Naive thymus-derived CD8-positive, alpha-beta T cell (primary cell): ENCODE measurements at regions not wholly inside any gene's neighbourhood (a gene's known extent, or its start where the extent isn't known, plus 50 kb on each side); places are given as distances from the start of the nearest gene placed in this dataset.
"Not testable (repeated sequence)": the region's sequence is repeated elsewhere in the genome, so short reads cannot be mapped to it uniquely, and the experiment has no call there.

Experiments
- ATAC-seq, 2 donors: fragments of 150-1000 bp; cut with Tn5 transposase in 1 of 2; sonication (Bioruptor Pico), chemical (Tn5 transposase) in 1 of 2; 1 replicate in 1 of 2; 2 replicates in 1 of 2; pipeline ENCODE4 v1.10.0; 2021; ENCODE audit warnings: mild to moderate bottlenecking in 2 of 2, moderate library complexity in 2 of 2
- POLR2A ChIA-PET: fragments of 350-600 bp; sonication (Branson Sonifier 250); formaldehyde crosslinking; loops from one replicate; lab custom pipeline; 2021; ENCODE audit warnings: antibody characterized with exemption; lab: Charles Lee
- DNase-seq, 10 donors: peaks; one replicate each; pipeline versions ENCODE4 v3.0.0 to v3.0.0-alpha.2; 2020 to 2022
- H3K27ac Mint-ChIP-seq, 10 donors: one replicate each; pipeline ENCODE4 v1.8.0; 2020 to 2022; ENCODE audit warnings: mild to moderate bottlenecking in 10 of 10, mixed read lengths in 10 of 10, moderate library complexity in 4 of 10, inconsistent platforms in 1 of 10
- H3K27me3 Mint-ChIP-seq, 5 donors: one replicate each; pipeline ENCODE4 v1.8.0; 2021 to 2022; ENCODE audit warnings: mixed read lengths in 5 of 5
- H3K36me3 Mint-ChIP-seq, 3 donors: one replicate each; pipeline ENCODE4 v1.8.0; 2020 to 2022; ENCODE audit warnings: mixed read lengths in 3 of 3, mild to moderate bottlenecking in 2 of 3, inconsistent platforms in 1 of 3
- H3K4me1 Mint-ChIP-seq, 4 donors: one replicate each; pipeline ENCODE4 v1.8.0; 2021 to 2022; ENCODE audit warnings: mixed read lengths in 4 of 4
- H3K4me3 Mint-ChIP-seq, 10 donors: one replicate each; pipeline ENCODE4 v1.8.0; 2020 to 2022; ENCODE audit warnings: mild to moderate bottlenecking in 10 of 10, mixed read lengths in 10 of 10, moderate library complexity in 6 of 10, inconsistent platforms in 1 of 10
- H3K9me3 Mint-ChIP-seq, 9 donors: one replicate each; pipeline ENCODE4 v1.8.0; 2020 to 2022; ENCODE audit warnings: mixed read lengths in 9 of 9, mild to moderate bottlenecking in 3 of 9, inconsistent platforms in 1 of 9, moderate library complexity in 1 of 9

GRCh38 chrX:88828011-88828410, 81.0 kb downstream of the CPXCR1 start:
- no peaks in the 10 kb centered on the region for H3K4me1 Mint-ChIP-seq
- H3K9me3 Mint-ChIP-seq, result peaks cover 0 to 6% (median 0%) of the 10 kb centered on the region in 9 donors
- POLR2A ChIA-PET, result no interaction called here
- H3K36me3 Mint-ChIP-seq, result no peaks in the 10 kb centered on the region
- H3K27me3 Mint-ChIP-seq, result no peaks in the 10 kb centered on the region
- ATAC-seq, result no peak
- H3K4me3 Mint-ChIP-seq, result no peak overlapping the region
- H3K27ac Mint-ChIP-seq, result no peak overlapping the region
- no peak for DNase-seq

- Mint-ChIP-seq H3K36me3 (no peaks in the 10 kb centered on the region), H3K4me3 (no peak overlapping the region), H3K27ac (no peak overlapping the region), H3K4me1 (no peaks in the 10 kb centered on the region), H3K27me3 (no peaks in the 10 kb centered on the region), H3K9me3 (peaks cover 0 to 6% (median 0%) of the 10 kb centered on the region in 9 donors)
- ATAC-seq, result no peak
- POLR2A ChIA-PET, result no interaction called here
- DNase-seq, result no peak
Measured at GRCh38 chrX:88830111-88830510, 83.1 kb downstream of the CPXCR1 start.

DNA sequence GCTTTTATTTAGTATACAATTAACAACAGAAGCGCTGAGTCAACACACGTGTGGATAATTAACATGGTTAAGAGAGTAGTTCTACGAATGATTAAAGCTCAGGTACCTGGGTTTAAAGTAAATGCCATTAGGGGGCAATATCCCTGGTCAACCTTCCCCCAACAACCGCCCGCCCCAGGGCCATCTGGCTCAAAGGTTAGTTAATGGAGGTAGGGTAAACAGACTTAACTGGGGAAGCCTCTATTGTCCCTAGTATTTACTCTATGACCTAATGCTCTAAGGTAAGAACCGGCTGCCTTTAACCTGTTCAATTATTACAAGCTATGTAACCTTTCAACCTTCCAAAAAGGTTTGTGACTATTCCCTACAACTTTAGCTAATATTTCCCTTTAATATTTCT, 90.7 kb downstream of the CPXCR1 start:
- peaks cover 0 to 10% (median 2%) of the 10 kb centered on the region in 9 donors for H3K9me3 Mint-ChIP-seq
- H3K4me1 Mint-ChIP-seq, DNase-seq, ATAC-seq, H3K27ac Mint-ChIP-seq, H3K36me3 Mint-ChIP-seq, POLR2A ChIA-PET, H3K4me3 Mint-ChIP-seq, H3K27me3 Mint-ChIP-seq: not testable (repeated sequence)

DNA sequence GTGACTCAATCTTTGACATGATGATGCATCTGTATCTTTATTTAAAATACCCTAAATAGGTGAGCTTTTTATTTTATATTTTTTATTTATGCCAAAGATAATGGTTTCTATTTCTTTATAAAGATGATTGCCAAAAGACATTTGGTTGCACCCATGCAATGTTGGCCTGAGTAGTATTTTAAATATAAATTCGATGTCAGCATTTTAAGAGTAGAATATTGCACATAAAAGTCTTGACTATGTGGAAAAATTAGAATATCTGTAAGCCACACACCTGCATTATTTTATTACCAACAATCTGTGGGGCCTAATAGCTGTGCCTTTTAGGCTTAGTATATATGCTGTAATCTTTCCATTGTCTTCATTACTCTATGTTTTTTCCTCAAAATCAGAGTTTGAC, 91.4 kb downstream of the CPXCR1 start:
- ATAC-seq, result no peak

DNA sequence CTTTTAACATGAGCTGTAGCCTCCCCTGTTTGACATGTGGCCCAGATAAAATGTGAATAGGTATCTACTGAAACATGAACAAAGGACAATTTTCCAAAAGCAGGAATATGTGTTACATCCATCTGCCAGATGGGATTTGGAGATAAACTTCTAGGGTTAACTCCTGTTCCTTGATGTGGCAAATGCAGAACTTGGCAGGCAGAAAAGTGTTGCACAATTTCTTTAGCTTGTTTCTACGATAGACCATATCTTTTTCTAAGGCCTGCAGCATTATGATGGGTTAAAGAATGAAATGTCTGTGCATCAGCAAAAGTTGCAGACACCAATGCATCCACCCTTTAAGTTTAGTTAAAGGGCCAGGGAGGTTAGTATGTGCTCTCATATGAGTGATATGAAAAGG, 96.8 kb downstream of the CPXCR1 start:
- H3K4me3 Mint-ChIP-seq, result not testable (repeated sequence)

More for the DNA sequence above, 91.4 kb downstream of the CPXCR1 start:
- no peaks in the 10 kb centered on the region for H3K4me1 Mint-ChIP-seq
- POLR2A ChIA-PET, result no interaction called here
- no peak for DNase-seq
- H3K27me3 Mint-ChIP-seq, result peaks cover 0 to 1% (median 0%) of the 10 kb centered on the region in 5 donors
- no peak overlapping the region for H3K4me3 Mint-ChIP-seq
- no peak overlapping the region for H3K27ac Mint-ChIP-seq
- peaks cover 0 to 16% (median 2%) of the 10 kb centered on the region in 9 donors for H3K9me3 Mint-ChIP-seq
- H3K36me3 Mint-ChIP-seq, result no peaks in the 10 kb centered on the region

GRCh38 chrX:88853925-88854324, 106.9 kb downstream of the CPXCR1 start:
- POLR2A ChIA-PET, result no interaction called here
- ATAC-seq, result no peak
- Mint-ChIP-seq H3K4me1 (no peaks in the 10 kb centered on the region), H3K36me3 (peaks cover 0 to 6% (median 0%) of the 10 kb centered on the region in 3 donors), H3K27me3 (no peaks in the 10 kb centered on the region), H3K4me3 (no peak overlapping the region), H3K27ac (no peak overlapping the region), H3K9me3 (peaks cover 0 to 21% (median 7%) of the 10 kb centered on the region in 9 donors)
- DNase-seq, result no peak

More for the DNA sequence above, 96.8 kb downstream of the CPXCR1 start:
- H3K4me1 Mint-ChIP-seq, H3K36me3 Mint-ChIP-seq, H3K27ac Mint-ChIP-seq, ATAC-seq, H3K27me3 Mint-ChIP-seq, POLR2A ChIA-PET, DNase-seq: not testable (repeated sequence)
- peaks cover 0 to 24% (median 2%) of the 10 kb centered on the region in 9 donors for H3K9me3 Mint-ChIP-seq

- Mint-ChIP-seq H3K4me3 (no peak overlapping the region), H3K9me3 (peaks cover 0 to 9% (median 0%) of the 10 kb centered on the region in 9 donors), H3K27ac (no peak overlapping the region), H3K27me3 (no peaks in the 10 kb centered on the region), H3K36me3 (no peaks in the 10 kb centered on the region), H3K4me1 (no peaks in the 10 kb centered on the region)
- POLR2A ChIA-PET, result no interaction called here
- DNase-seq (no peak), ATAC-seq (no peak)
Measured at GRCh38 chrX:88863726-88864125, 116.7 kb downstream of the CPXCR1 start.

- POLR2A ChIA-PET, result no interaction called here
Measured at GRCh38 chrX:88865634-88866033, 118.6 kb downstream of the CPXCR1 start.

GRCh38 chrX:88881536-88881935, 134.5 kb downstream of the CPXCR1 start:
- H3K4me1 Mint-ChIP-seq, result no peaks in the 10 kb centered on the region
- POLR2A ChIA-PET, result no interaction called here
- DNase-seq (no peak), ATAC-seq (no peak)
- no peak overlapping the region for H3K27ac Mint-ChIP-seq
- H3K9me3 Mint-ChIP-seq, result peaks cover 0 to 3% (median 0%) of the 10 kb centered on the region in 9 donors
- no peaks in the 10 kb centered on the region for H3K36me3 Mint-ChIP-seq
- no peak overlapping the region for H3K4me3 Mint-ChIP-seq
- H3K27me3 Mint-ChIP-seq, result no peaks in the 10 kb centered on the region

More at GRCh38 chrX:88865634-88866033, 118.6 kb downstream of the CPXCR1 start:
- H3K9me3 Mint-ChIP-seq, result peaks cover 0 to 9% (median 0%) of the 10 kb centered on the region in 9 donors
- H3K4me3 Mint-ChIP-seq, result no peak overlapping the region
- no peaks in the 10 kb centered on the region for H3K27me3 Mint-ChIP-seq
- H3K27ac Mint-ChIP-seq, result no peak overlapping the region
- ATAC-seq, result no peak
- H3K36me3 Mint-ChIP-seq, result no peaks in the 10 kb centered on the region
- DNase-seq, result no peak
- no peaks in the 10 kb centered on the region for H3K4me1 Mint-ChIP-seq

GRCh38 chrX:88883200-88883599, 136.2 kb downstream of the CPXCR1 start:
- no peak overlapping the region for H3K27ac Mint-ChIP-seq
- POLR2A ChIA-PET, result no interaction called here
- no peaks in the 10 kb centered on the region for H3K36me3 Mint-ChIP-seq
- ATAC-seq (no peak), DNase-seq (no peak)
- H3K27me3 Mint-ChIP-seq, result no peaks in the 10 kb centered on the region
- peaks cover 0 to 3% (median 0%) of the 10 kb centered on the region in 9 donors for H3K9me3 Mint-ChIP-seq
- no peaks in the 10 kb centered on the region for H3K4me1 Mint-ChIP-seq
- no peak overlapping the region for H3K4me3 Mint-ChIP-seq

DNA sequence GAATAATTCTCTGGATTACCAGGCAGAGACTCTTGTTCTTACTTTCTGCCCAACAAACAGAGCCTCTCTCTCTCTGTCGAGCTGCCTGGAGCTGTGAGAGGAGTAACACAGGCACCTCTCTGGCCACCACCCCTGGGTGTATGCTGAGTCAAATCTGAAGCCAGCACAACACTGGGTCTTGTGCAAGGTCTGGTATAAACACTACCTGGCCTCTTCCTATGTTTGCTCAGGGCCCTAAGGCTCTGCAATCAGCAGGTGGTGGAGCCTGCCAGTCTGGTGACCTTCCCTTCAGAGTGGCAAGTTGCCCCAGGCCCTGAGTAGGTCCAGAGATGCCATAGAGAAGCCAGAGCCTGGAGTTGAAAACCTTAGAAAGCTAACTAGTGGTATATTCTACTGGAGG, 139.9 kb downstream of the CPXCR1 start:
- Mint-ChIP-seq H3K9me3 (peaks cover 0 to 3% (median 0%) of the 10 kb centered on the region in 9 donors), H3K4me3 (no peak overlapping the region), H3K36me3 (no peaks in the 10 kb centered on the region), H3K27me3 (no peaks in the 10 kb centered on the region), H3K4me1 (no peaks in the 10 kb centered on the region), H3K27ac (no peak overlapping the region)
- ATAC-seq, result no peak
- POLR2A ChIA-PET, result no interaction called here
- no peak for DNase-seq

DNA sequence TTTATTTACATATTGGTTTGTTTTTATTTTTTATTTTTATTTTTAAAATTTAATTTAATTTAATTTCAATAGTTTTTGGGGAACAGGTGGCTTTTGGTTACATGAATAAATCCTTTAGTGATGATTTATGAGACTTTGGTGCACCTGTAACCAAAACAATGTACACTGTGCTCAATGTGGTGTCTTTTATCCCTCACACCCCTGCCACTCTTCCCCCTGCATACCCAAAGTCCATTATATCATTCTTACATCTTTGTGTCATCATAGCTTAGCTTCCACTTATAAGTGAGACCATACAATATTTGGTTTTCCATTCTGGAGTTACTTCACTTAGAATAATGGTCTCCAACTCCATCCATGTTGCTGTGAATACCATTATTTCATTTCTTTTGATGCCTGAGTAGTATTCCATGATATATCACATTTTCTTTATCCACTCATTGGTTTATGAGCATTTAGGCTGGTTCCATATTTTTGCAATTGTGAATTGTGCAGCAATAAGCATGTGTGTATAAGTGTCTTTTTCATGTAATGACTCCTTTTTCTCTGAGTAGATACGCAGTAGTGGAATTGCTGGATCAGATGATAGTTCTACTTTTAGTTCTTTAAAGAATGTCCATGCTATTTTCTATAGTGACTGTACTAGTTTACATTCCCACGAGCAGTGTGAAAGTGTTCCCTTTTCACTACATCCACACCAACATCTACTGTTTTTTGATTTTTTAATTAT, 157.1 kb downstream of the CPXCR1 start:
- DNase-seq (peak in 2 of 10 donors; percentile 30 to 36), ATAC-seq (no peak)
- Mint-ChIP-seq H3K27ac (peak overlapping the region in 1 of 10 donors; percentile 30), H3K9me3 (peaks cover 0 to 26% (median 5%) of the 10 kb centered on the region in 9 donors), H3K4me3 (peak overlapping the region in 1 of 10 donors; percentile 55), H3K4me1 (no peaks in the 10 kb centered on the region), H3K27me3 (no peaks in the 10 kb centered on the region), H3K36me3 (no peaks in the 10 kb centered on the region)
- POLR2A ChIA-PET, result no interaction called here

GRCh38 chrX:88908056-88908455, 161.0 kb downstream of the CPXCR1 start:
- H3K9me3 Mint-ChIP-seq, result peaks cover 0 to 9% (median 4%) of the 10 kb centered on the region in 9 donors
- DNase-seq (no peak), ATAC-seq (no peak)
- H3K4me3 Mint-ChIP-seq, result no peak overlapping the region
- H3K36me3 Mint-ChIP-seq, result no peaks in the 10 kb centered on the region
- no peak overlapping the region for H3K27ac Mint-ChIP-seq
- POLR2A ChIA-PET, result no interaction called here
- H3K27me3 Mint-ChIP-seq, result no peaks in the 10 kb centered on the region
- no peaks in the 10 kb centered on the region for H3K4me1 Mint-ChIP-seq

- H3K27ac Mint-ChIP-seq, result no peak overlapping the region
- POLR2A ChIA-PET, result no interaction called here
- peaks cover 0 to 10% (median 5%) of the 10 kb centered on the region in 9 donors for H3K9me3 Mint-ChIP-seq
- no peak overlapping the region for H3K4me3 Mint-ChIP-seq
- H3K27me3 Mint-ChIP-seq, result no peaks in the 10 kb centered on the region
- DNase-seq (no peak), ATAC-seq (no peak)
- no peaks in the 10 kb centered on the region for H3K4me1 Mint-ChIP-seq
- H3K36me3 Mint-ChIP-seq, result peaks cover 0 to 4% (median 0%) of the 10 kb centered on the region in 3 donors
Measured at GRCh38 chrX:88937616-88938015, 190.6 kb downstream of the CPXCR1 start.
